Neural progenitor cell (in vitro differentiated cells): ENCODE measurements at regions not wholly inside any gene's neighbourhood (a gene's known extent, or its start where the extent isn't known, plus 50 kb on each side); places are given as distances from the start of the nearest gene placed in this dataset.

Experiments used
- CTCF ChIP-seq: fragments of 200-600 bp; sonication (generic); IDR thresholded peaks from 2 replicates; pipeline ENCODE4 v1.5.1; 2017; ENCODE audit warnings: antibody characterized with exemption, mild to moderate bottlenecking
- EZH2phosphoT487 ChIP-seq: fragments of 200-600 bp; sonication (generic); IDR thresholded peaks from 2 replicates; pipeline ENCODE4 v1.6.1; 2017; ENCODE audit warnings: antibody characterized with exemption

- TF ChIP-seq CTCF (no peak), EZH2phosphoT487 (no peak)
Measured at GRCh38 chr21:8998946-8999681, 1522.3 kb upstream of the TPTE start.
